ENCODE measurements at regions not wholly inside any gene's neighbourhood (a gene's known extent, or its start where the extent isn't known, plus 50 kb on each side); places are given as distances from the start of the nearest gene placed in this dataset.
"Not testable (repeated sequence)": the region's sequence is repeated elsewhere in the genome, so short reads cannot be mapped to it uniquely, and the experiment has no call there.

DNA sequence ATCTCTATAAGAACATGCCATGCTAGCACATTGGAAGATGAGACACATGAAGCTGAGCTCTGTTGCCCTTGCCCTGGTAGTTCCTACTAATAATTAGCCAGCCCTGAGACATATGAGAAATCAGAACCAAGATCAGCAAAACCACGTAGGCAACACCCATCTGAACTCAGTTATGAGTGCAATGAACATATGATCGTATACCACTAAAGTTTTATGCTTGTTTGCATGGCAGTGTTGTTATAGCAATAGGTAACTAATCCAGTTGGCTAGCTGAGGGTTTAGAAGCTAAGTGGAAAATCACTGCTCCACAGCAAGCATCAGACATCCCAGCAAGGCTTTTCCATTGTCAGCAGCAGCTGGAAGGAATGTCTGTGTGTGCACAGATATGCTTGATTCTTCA lies 180.7 kb downstream of the BTBD3 start:
- no peak for TF ChIP-seq GATA1 (IDR thresholded peaks at IDR 0.05; ENCODE audit: low read depth, low read length)
- no peak for TF ChIP-seq POLR2A (IDR thresholded peaks at IDR 0.05; ENCODE audit: low read length)
- DNase-seq: no peak

GRCh38 chr20:12108846-12109245 lies 191.2 kb downstream of the BTBD3 start:
- no peak for TF ChIP-seq GATA1 (IDR thresholded peaks at IDR 0.05; ENCODE audit: low read depth, low read length)
- TF ChIP-seq POLR2A (IDR thresholded peaks at IDR 0.05; ENCODE audit: low read length): no peak
- no peak for DNase-seq

- no peak for TF ChIP-seq GATA1 (IDR thresholded peaks at IDR 0.05; ENCODE audit: low read depth, low read length)
- TF ChIP-seq POLR2A (IDR thresholded peaks at IDR 0.05; ENCODE audit: low read length): no peak
These were observed 192.6 kb downstream of the BTBD3 start for GRCh38 chr20:12110274-12110673.

DNA sequence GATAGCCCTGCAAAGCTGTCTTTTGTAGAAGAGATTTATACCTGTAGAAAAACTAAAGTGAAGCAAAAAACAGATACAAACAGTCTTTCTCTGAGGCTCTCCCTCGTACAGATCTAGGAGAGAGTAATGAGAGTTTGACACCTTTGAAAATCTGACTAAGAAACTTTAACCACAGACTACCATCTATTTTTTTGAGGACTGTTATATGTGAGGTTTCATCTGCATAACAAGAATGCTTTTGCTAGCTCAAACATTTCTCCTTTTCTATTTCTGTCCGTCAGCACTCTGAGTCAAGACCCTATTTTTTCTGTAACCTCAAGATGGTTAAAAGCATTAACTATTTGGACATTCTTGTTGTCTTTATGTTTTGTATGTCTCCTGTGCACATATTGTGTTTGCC lies 193.0 kb downstream of the BTBD3 start:
- no peak for TF ChIP-seq GATA1 (IDR thresholded peaks at IDR 0.05; ENCODE audit: low read depth, low read length)
- no peak for TF ChIP-seq POLR2A (IDR thresholded peaks at IDR 0.05; ENCODE audit: low read length)
- no peak for DNase-seq

More at GRCh38 chr20:12110274-12110673, 192.6 kb downstream of the BTBD3 start:
- DNase-seq: no peak

DNA sequence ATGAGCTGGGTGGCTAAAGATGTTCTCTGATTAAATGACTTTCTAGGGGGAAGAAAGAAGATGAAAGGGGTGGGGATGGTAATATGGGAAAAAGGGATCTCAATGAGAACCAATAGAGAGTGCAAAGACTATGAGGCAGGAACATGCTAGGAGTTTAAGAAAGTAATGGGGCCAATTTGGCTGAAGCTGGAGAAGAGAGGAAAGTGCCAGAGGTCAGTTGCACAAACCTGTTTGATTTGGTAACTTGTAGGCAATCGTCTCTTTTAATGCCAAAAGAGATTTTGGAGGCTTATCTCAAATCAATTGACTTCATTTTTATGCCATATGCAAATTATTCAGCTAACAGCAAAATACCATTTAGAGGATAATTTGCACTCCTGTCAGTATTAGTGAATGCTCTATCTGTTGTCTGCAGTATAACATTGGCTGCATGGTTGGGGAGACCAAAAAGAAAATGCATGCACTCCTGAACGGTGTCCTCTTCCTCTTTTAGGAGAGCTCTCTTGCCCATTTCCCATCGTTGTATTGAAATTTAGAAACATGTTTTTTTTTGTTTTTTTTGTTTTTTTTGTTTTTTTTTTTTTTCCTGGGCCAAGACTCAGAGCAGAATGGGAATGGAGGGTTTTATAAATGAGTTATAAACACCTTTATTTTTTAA lies 193.9 kb downstream of the BTBD3 start:
- no peak for DNase-seq
- TF ChIP-seq POLR2A (IDR thresholded peaks at IDR 0.05; ENCODE audit: low read length): no peak
- TF ChIP-seq GATA1 (IDR thresholded peaks at IDR 0.05; ENCODE audit: low read depth, low read length): no peak

DNA sequence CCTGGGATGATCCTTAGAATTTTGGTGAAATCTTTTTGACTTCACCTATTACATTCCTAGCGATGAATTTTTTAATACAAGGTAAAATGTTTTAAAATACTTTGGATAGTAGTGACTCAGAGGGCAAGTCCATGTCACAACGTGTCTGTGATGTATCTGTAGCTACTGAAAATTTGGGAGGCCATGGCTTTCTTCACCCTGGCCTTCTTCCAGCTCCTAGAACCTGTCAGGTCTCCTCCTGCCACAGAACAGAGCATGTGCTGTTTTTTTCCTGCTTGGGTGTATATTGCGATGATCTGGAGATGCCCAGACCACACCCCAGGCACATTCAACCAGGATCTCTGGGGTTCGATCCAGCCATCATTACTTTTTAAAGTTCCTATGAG lies 194.4 kb downstream of the BTBD3 start:
- TF ChIP-seq POLR2A (IDR thresholded peaks at IDR 0.05; ENCODE audit: low read length): no peak
- no peak for TF ChIP-seq GATA1 (IDR thresholded peaks at IDR 0.05; ENCODE audit: low read depth, low read length)
- no peak for DNase-seq

DNA sequence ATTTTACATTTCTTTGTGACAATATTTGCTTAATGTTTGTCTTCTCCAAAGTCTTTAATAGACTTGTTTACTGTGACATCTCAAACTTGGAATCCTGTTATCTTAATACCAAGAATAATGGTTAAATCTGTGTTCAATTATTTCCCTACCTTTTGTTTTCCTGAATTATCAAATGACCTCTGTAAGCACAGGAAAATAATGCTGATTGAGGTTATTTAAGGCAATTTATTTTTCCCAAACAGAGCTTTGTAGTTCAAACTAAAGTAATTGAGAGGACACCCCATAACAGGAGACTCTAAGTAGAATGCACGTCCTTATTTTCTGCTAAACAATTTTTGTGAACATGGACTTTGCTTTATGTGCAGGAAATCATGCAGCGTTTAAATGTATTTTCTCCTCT lies 195.0 kb downstream of the BTBD3 start:
- DNase-seq: no peak
- TF ChIP-seq GATA1 (IDR thresholded peaks at IDR 0.05; ENCODE audit: low read depth, low read length) (no peak), POLR2A (IDR thresholded peaks at IDR 0.05; ENCODE audit: low read length) (no peak)

DNA sequence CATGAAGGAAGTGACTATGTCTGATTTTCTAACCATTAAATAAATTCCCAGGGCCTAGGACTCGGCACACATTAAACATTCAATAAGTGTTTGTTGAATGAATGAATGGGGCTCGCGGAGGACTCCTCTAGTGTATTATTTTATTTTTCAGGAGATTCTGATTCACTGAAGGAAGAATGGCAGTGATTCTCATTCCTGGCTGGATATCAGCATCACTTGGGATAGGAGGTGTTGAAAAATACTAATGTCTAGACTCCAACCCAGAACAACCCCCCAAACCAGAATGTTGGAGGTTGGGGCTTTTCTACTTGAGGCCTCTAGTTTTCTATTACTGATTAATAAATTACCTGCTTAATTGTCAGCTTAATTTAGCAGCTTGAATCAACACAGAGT lies 195.4 kb downstream of the BTBD3 start:
- no peak for DNase-seq
- TF ChIP-seq POLR2A (IDR thresholded peaks at IDR 0.05; ENCODE audit: low read length): no peak
- no peak for TF ChIP-seq GATA1 (IDR thresholded peaks at IDR 0.05; ENCODE audit: low read depth, low read length)

DNA sequence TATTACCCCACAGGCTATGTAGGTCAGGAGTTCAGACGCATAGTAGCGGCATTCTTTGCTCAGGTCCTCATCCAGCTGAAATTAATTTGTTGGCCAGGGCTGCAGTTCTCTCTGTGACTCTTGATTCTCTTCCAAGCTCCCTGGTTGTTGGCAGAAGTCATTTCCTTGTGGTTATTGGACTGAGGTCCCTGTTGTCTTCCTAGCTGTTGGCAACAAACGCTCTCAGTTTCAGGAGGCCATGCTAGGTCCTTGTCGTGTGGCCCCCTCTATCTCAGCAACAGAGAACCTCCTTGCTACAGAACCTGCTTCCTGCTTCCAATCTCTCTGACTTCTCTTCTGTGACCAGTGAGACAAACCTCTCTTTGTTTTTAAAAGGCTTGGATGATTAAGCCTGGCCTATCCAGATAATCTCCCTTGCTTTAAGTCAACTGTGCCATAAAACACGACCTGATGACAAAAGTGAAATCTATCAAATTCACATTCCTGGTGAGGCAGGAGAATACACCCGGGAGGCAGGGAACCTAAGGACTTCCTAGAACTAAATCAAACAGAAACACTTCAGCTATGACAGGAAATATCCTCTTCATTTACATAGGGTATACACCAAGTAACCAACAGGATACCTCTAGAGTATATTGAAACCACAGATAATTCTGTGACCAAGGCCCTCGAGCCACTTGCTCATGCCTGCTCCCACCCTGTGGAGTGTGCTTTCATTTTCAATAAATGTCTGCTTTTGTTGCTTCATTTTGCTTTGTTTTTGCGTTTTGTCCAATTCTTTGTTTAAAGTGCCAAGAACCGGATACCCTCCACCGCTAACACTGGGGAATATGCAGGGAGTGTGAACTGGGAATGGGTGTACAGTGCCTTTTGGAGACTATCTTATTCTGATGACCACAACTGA lies 196.0 kb downstream of the BTBD3 start:
- no peak for DNase-seq
- TF ChIP-seq POLR2A (IDR thresholded peaks at IDR 0.05; ENCODE audit: low read length): no peak
- no peak for TF ChIP-seq GATA1 (IDR thresholded peaks at IDR 0.05; ENCODE audit: low read depth, low read length)

DNA sequence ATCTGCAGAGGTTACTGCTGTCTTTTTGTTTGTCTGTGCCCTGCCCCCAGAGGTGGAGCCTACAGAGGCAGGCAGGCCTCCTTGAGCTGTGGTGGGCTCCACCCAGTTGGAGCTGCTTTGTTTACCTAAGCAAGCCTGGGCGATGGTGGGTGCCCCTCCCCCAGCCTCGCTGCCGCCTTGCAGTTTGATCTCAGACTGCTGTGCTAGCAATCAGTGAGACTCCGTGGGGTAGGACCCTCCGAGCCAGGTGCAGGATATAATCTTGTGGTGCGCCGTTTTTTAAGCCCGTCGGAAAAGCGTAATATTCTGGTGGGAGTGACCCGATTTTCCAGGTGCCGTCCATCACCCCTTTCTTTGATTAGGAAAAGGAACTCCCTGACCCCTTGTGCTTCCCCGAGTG lies 211.4 kb downstream of the BTBD3 start:
- DNase-seq: not testable (repeated sequence)

DNA sequence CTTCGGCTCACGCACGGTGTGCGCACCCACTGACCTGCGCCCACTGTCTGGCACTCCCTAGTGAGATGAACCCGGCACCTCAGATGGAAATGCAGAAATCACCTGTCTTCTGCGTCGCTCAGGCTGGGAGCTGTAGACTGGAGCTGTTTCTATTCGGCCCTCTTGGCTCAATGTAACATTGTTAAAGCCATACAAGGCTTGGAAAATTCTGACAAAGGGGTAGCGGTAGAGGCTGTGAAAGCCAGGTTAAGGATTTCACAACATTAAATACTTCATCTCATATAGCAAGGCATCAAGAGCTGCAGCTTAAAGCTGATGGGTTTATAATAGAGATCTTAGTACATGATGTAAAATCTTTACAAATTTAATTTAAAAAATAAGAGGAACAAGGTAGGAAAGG lies 211.8 kb downstream of the BTBD3 start:
- DNase-seq: not testable (repeated sequence)

DNA sequence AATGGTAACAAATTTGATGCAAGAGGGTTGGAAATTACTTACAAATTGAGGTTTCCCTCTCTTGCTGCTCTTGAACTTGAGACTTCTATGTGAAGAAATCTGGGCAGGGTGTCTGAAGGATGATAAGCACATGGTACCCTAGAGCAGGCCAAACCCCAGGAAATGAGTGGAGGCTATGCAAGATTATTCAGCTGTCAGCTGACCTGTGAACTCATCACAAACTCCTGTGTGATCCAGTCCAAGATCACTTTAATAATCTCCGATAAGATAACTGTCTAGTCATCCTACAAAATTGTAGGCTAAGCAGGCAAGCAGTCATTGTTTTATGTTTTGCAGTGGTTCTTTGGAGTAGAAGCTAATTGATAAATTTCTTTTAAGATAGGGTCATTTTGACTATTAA lies 213.1 kb downstream of the BTBD3 start:
- DNase-seq: no peak
- no peak for TF ChIP-seq GATA1 (IDR thresholded peaks at IDR 0.05; ENCODE audit: low read depth, low read length)
- no peak for TF ChIP-seq POLR2A (IDR thresholded peaks at IDR 0.05; ENCODE audit: low read length)

DNA sequence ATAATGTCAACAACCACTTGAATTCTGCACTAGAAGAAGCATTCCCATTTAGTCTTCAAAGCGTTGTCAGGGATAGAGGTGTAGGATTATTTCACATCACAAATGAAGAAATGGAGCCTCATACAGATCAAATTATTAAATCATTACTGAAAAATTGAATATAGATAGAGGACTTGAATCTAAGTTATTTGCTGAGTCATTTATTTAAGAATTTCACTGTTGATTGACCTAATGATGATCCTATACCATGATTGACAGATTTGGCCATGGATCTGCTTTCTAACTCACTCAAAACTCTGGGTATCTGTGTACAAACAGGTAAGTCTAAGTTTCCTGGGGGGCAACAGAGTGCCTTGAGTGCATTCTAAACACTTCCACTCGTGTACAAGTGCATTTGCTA lies 215.9 kb downstream of the BTBD3 start:
- TF ChIP-seq POLR2A (IDR thresholded peaks at IDR 0.05; ENCODE audit: low read length): no peak
- no peak for TF ChIP-seq GATA1 (IDR thresholded peaks at IDR 0.05; ENCODE audit: low read depth, low read length)
- no peak for DNase-seq

- DNase-seq: not testable (repeated sequence)
These were observed 228.3 kb downstream of the BTBD3 start for GRCh38 chr20:12145951-12146350.

DNA sequence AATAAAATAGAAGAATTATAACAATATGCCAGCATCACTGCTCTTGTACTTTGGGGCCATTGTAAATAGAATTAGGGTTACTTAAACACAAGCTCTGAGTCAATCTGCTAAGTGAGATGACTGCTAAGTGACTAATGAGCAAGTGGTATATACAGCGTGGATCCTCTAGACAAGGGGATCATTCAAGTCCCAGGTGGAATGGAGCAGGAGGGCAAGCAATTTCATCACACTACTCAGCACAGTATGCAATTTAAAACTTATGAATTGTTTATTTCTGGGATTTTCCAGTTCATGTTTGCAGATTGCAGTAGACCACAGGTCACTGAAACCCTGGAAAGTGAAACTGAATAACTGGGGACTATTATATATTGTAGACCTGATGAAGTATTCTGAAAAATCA lies 235.3 kb downstream of the BTBD3 start:
- TF ChIP-seq POLR2A (IDR thresholded peaks at IDR 0.05; ENCODE audit: low read length) (no peak), GATA1 (IDR thresholded peaks at IDR 0.05; ENCODE audit: low read depth, low read length) (no peak)
- no peak for DNase-seq
